ENCODE measurements at regions not wholly inside any gene's neighbourhood (a gene's known extent, or its start where the extent isn't known, plus 50 kb on each side); places are given as distances from the start of the nearest gene placed in this dataset.
"Not testable (repeated sequence)": the region's sequence is repeated elsewhere in the genome, so short reads cannot be mapped to it uniquely, and the experiment has no call there.

DNA sequence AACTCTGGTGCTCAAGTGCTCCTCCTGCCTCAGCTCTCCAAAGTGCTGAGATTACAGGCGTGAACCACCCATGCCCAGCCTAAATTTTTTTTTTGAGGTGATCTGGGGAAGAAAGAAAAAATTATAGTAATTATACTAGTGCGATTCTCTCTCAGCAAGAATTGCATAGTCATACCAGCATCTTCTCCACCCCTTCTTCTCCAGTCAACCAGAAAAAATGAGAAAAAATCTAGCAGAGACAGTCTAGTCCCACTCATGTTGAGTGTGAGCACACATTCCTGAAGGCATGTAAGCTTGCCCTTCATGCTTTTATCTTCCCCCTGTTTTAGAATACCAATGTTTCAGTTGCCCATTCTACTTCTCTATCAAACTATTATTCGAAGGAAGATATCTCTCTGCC lies 207.6 kb downstream of the S1PR1 start:
- ATAC-seq: no peak

DNA sequence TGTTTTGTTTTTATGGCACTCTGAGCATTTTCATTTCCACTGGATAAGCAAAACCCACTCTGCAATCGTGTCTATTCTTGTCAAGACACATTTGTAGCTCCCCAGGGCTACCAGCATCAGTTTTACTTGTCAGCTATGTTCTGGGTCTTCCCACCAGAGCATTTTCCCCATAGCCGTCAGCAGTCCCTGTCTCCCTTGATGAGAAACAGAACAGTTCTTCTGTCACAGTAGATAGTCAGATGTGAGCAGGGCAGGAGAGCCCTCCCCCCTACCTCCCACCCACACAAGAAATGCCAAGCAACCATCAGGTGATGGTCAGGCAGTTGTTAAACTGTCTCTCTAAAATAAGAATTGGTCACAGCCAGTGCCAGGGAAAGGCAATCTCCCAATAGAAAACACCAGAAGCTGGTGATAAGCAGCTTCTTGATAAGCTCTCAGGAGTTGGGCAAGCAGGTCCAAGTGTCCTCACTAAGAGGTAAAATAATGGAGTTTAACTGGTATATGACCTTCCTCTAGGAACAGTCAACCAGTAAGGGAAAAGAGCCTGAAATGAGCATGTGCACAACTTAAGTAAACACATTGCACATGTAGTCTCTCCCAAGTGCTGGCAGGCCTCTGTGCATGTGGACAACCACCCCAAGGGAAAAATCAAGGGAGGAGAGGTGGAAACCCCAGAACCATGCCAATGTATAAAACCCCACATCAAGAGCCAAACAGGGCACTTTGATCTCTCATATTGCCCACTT lies 208.2 kb downstream of the S1PR1 start:
- ATAC-seq: no peak
- TF ChIP-seq ISL1 (CRISPR knock-in tag; IDR thresholded peaks at IDR 0.05) (no peak), CSRNP3 (CRISPR knock-in tag; IDR thresholded peaks at IDR 0.05) (no peak), GLIS3 (CRISPR knock-in tag; IDR thresholded peaks at IDR 0.05) (no peak), ZNF70 (CRISPR knock-in tag; IDR thresholded peaks at IDR 0.05) (no peak)

More for the DNA sequence above, 207.6 kb downstream of the S1PR1 start:
- TF ChIP-seq ZNF70 (CRISPR knock-in tag; IDR thresholded peaks at IDR 0.05) (no peak), ZC3H10 (CRISPR knock-in tag; IDR thresholded peaks at IDR 0.05) (no peak), ESRRG (CRISPR knock-in tag; IDR thresholded peaks at IDR 0.05) (no peak), ARNTL (CRISPR knock-in tag; IDR thresholded peaks at IDR 0.05; ENCODE audit: borderline replicate concordance, low read depth) (no peak), RARB (CRISPR knock-in tag; IDR thresholded peaks at IDR 0.05) (no peak), ZFP3 (CRISPR knock-in tag; IDR thresholded peaks at IDR 0.05) (no peak), ZNF8 (CRISPR knock-in tag; IDR thresholded peaks at IDR 0.05) (no peak), ZNF565 (CRISPR knock-in tag; conservative IDR thresholded peaks at IDR 0.05; ENCODE audit: low read depth) (no peak), CSDC2 (CRISPR knock-in tag; IDR thresholded peaks at IDR 0.05) (no peak), SNAI2 (CRISPR knock-in tag; IDR thresholded peaks at IDR 0.05) (no peak), TOX (CRISPR knock-in tag; IDR thresholded peaks at IDR 0.05; ENCODE audit: borderline replicate concordance) (no peak), ZFP30 (CRISPR knock-in tag; IDR thresholded peaks at IDR 0.05) (no peak), POU6F1 (CRISPR knock-in tag; IDR thresholded peaks at IDR 0.05; ENCODE audit: borderline replicate concordance, low read depth) (no peak)

DNA sequence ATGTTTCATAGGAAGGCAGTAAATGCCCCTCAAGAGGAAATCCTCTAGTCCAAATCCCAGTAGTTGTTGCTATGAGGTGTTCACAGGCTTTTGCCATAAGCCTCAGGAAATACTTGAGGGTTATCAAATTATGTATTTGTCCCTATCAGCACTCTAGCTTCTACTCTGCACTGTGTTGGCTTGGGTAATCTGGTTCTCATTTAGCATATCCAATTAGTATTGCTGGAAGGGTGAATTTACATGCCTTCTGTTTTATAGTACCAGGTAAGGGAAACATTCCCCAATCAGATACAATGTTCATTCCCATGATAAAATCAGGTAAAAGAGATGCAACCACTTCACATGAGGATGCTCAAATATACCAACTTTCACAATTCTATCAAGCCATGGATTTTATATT lies 211.2 kb downstream of the S1PR1 start:
- TF ChIP-seq ZNF8 (CRISPR knock-in tag; IDR thresholded peaks at IDR 0.05): no peak
- no peak for TF ChIP-seq ZNF565 (CRISPR knock-in tag; conservative IDR thresholded peaks at IDR 0.05; ENCODE audit: low read depth)
- no peak for TF ChIP-seq ARNTL (CRISPR knock-in tag; IDR thresholded peaks at IDR 0.05; ENCODE audit: borderline replicate concordance, low read depth)
- no peak for TF ChIP-seq CSDC2 (CRISPR knock-in tag; IDR thresholded peaks at IDR 0.05)
- no peak for TF ChIP-seq OSR1 (CRISPR knock-in tag; IDR thresholded peaks at IDR 0.05)
- no peak for TF ChIP-seq TOX (CRISPR knock-in tag; IDR thresholded peaks at IDR 0.05; ENCODE audit: borderline replicate concordance)
- no peak for TF ChIP-seq ZNF70 (CRISPR knock-in tag; IDR thresholded peaks at IDR 0.05)
- no peak for TF ChIP-seq ZFP30 (CRISPR knock-in tag; IDR thresholded peaks at IDR 0.05)
- peak; percentile 36; the same call in 1 of the 2 replicates for TF ChIP-seq TSHZ2 (CRISPR knock-in tag; IDR thresholded peaks at IDR 0.05)
- peak; percentile 68 for TF ChIP-seq TCF4 (CRISPR knock-in tag; IDR thresholded peaks at IDR 0.05; ENCODE audit: borderline replicate concordance)
- no peak for TF ChIP-seq ISL1 (CRISPR knock-in tag; IDR thresholded peaks at IDR 0.05)
- no peak for TF ChIP-seq GLIS3 (CRISPR knock-in tag; IDR thresholded peaks at IDR 0.05)
- no peak for TF ChIP-seq ZC3H10 (CRISPR knock-in tag; IDR thresholded peaks at IDR 0.05)
- TF ChIP-seq BACH2 (CRISPR knock-in tag; IDR thresholded peaks at IDR 0.05; ENCODE audit: borderline replicate concordance): no peak
- no peak for TF ChIP-seq CSRNP3 (CRISPR knock-in tag; IDR thresholded peaks at IDR 0.05)
- TF ChIP-seq PPARA (CRISPR knock-in tag; IDR thresholded peaks at IDR 0.05; ENCODE audit: borderline replicate concordance): no peak
- TF ChIP-seq CREB5 (CRISPR knock-in tag; IDR thresholded peaks at IDR 0.05; ENCODE audit: low read depth): no peak
- ATAC-seq: no peak

- ATAC-seq: not testable (repeated sequence)
These were observed 213.9 kb downstream of the S1PR1 start for GRCh38 chr1:101450691-101451090.
